GM21825 (cell line): ENCODE measurements at regions not wholly inside any gene's neighbourhood (a gene's known extent, or its start where the extent isn't known, plus 50 kb on each side); places are given as distances from the start of the nearest gene placed in this dataset.
"Not testable (repeated sequence)": the region's sequence is repeated elsewhere in the genome, so short reads cannot be mapped to it uniquely, and the experiment has no call there.

Experiments
- ATAC-seq: cut with Tn5 transposase; IDR thresholded peaks from one replicate; pipeline ENCODE4 v1.9.1; 2021; ENCODE audit warnings: mild to moderate bottlenecking, moderate library complexity; ENCODE audit not compliant: unreplicated experiment

DNA sequence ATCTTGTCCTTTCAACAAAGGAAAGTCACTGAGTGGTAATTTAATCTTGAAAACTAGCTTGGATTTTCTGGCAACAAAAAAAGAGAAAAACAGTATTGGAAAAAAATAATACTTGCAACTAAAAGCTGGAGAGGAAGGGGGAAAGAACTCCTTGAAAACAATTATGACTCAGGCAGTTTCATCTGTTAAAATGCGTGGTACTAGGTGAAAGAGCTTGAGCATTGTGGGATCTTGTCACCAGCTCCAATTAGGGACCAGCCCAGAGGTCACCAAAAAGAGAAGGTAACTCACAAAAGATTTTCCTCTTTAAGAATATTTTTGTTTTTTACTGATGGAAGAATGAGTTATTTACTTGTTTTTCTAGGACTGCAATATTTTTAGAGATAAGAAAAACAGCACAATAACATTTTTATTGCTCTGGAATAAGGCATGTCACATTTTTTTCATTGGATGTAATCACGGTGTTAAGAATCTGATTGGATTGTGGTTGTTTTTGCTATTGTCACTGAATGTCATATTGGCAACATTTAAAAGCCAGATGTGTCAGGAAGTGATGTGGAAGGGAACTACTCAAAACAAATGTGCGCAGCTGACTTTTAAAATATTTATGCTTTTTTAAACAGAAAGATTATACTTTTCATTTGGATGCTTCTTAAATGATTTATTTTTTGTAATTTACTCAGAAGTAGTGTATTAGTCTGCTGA lies 78.5 kb upstream of the ADAMTS5 start:
- ATAC-seq, result no peak

DNA sequence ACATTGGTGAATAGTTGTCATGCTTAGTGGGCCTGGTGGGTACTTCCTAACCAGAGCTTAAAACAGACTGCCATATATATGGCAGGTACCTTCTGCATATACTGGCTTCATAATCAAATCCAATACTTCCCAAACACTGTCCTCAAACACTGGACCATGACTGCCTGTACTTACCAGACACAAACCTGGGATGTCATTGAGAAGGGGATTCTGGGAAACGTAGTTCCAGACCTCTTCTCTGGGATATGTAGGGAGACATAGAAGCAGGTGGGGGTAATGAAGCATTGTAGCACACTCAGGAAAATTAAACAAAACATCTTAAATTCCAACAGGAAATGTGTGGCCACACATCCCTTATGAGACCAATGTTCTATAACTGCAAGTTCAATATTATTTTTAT lies 76.5 kb upstream of the ADAMTS5 start:
- ATAC-seq, result no peak

DNA sequence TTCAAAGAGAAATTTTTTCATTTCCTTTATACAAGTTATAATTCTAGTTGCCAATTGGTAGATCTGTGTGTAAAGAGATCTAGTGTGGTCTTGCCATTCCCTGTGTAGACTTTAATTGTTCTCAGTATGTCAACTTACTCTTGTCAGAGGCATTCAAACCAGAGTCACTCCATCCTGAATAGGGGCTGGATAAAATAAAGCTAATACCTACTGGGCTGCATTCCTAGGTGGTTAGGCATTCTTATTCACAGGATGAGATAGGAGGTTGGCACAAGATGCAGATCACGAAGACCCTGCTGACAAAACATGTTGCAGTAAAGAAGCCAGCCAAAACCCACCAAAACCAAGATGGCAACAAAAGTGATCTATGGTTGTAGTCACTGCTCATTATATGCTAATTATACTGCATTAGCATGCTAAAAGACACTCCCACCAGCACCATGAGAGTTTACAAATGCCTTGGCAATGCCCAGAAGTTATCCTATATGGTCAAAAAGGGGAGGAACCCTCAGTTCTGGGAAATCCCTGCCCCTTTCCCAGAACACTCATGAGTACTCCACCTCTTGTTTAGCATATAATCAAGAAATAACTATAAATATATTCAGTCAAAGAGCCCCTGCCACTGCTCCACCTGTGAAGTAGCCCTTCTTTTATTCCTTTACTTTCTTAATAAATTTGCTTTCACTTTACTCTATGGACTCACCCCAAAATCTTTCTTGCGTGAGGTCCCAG lies 74.0 kb upstream of the ADAMTS5 start:
- ATAC-seq, result no peak

DNA sequence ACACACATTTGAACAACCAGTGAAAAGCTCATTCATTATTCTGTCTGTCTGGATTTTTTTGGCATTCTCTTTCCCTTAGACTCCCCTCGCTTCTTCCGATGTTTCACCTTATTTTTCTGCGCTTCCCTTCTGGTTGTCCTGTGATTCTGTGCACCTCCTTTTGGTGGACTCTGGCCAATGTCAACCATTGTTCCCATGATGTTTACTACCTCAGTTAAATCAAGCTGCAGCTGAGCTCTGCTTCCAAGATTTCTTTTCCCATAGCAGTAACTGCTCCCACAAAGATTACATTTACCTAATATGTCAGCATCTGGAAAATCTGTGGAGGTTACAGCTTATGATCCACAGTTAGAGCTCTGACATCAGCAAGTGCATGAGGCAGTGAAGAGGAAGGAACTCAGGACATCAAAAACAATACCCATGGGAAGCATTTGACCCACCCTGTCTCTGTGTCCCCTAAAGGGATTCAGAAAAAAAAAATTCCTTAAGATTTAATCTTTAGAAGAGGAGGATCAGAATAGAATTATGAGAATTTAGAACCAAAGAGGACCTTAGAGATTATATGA lies 69.9 kb upstream of the ADAMTS5 start:
- ATAC-seq, result no peak

DNA sequence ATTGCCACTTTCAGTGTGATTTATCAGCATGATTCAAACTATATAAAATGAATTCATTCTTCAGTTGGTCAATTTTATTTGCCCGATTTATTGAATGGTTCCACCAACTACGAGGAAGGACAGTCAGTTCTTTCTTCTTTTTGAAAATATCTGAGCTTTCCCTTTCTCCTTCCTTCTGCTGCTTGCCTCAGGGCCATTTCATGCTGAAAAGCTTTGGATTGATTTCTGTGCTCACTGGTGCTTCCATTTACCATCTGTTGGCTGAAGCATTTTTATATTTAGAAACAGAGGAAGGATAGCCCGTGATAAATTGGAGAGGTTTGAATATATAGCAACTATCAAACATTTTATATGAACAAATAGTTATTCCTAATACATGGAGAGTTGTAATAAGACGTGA lies 68.9 kb upstream of the ADAMTS5 start:
- no peak for ATAC-seq

- ATAC-seq, result no peak
Observed at GRCh38 chr21:27034796-27035195, 67.9 kb upstream of the ADAMTS5 start.

- no peak for ATAC-seq
Observed at GRCh38 chr21:27033471-27033870, 66.6 kb upstream of the ADAMTS5 start.

DNA sequence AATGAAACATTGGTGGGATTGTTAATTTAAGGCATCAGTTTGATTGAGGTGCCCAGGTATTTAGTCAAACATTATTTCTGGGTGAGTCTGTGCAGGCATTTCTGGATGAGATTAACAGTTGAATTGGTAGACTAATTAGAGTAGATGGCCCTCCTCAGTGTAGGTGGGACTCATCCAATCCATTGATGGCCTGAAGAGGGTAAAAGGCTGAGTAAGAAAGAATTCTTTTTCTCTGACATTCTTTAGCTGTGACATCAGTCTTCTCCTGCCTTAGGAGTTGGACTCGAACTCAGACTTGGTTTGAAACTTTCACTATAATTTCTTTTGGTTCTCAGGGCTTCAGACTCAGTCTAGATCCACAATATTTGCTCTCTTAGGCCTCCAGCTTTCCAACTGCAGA lies 59.6 kb upstream of the ADAMTS5 start:
- ATAC-seq, result no peak

GRCh38 chr21:27025708-27026107 lies 58.8 kb upstream of the ADAMTS5 start:
- not testable (repeated sequence) for ATAC-seq

DNA sequence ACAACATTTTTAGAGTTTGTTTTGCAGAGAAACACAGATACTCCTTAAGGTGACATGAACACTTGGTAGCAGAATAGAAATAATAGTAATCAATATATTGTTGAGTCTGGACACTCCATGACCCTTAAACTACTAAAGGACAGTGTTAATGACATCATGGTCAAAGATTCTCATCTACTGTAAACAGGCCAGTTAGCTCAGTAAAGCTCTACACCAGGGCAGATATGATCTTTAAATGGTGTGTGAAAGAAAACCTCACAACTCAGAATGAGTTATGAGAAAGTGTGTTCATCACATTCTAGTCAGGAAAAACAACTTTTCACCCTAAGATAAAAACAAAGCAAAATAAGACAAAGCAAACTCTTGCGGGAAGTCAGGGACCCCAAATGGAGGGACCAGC lies 58.1 kb upstream of the ADAMTS5 start:
- ATAC-seq, result no peak

DNA sequence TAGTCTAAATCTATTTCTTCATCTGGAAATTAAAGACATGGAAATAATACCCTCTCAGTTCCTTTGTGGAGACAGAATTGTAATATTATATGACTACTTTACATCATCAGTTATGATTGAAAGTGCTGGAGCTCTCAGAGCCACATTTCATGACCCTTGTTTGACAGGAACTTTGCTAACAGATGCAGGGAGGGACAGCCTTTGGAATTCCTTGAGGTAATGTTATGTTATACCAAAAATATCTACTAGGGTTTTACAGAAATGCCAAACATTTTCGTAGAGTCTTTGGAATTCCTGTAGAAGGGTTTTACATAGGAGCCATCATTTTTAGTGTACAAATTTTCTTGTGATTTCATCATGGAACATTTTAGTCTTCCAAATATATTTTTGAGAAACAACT lies 57.4 kb upstream of the ADAMTS5 start:
- no peak for ATAC-seq

DNA sequence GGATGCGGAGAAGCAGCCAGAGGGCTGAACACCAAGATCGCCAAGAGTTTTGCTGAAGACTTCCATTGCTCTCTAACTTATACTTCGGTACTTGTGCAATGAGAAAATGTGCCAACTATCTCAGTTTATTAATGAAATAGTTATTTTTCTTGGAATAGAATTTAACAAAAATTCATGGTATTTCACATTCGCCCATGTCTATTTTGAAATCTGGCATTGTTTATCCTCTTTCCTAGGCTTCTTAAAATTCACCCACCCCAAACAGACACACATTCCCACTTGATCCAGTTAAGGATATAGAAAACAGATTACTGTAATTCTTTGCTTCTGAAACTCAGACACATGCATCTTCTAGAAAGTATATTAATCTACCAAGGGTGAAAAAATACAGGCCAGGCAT lies 56.3 kb upstream of the ADAMTS5 start:
- ATAC-seq, result no peak

- ATAC-seq, result no peak
Observed at GRCh38 chr21:27021801-27022200, 54.9 kb upstream of the ADAMTS5 start.

- no peak for ATAC-seq
Observed at GRCh38 chr21:27021046-27021445, 54.2 kb upstream of the ADAMTS5 start.

DNA sequence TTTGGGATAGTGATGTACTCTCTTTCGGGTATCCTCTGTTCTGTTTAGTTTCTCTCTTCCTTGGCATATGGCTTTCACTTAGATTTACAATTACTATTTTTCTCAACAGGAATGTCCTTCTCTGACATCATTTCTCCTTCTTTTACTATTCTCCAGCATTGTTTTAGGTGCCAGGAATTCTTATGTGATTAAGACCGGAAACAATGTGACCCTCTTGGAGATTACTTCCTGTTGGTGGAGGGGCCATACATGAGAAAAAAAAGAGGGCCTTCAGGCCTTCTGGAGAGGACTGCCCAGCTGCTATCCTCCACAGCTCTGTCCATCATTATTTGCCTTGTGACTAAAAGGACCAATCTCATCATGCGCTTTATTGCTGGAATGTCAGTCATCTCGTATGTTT lies 50.4 kb upstream of the ADAMTS5 start:
- no peak for ATAC-seq
